Hepatocyte (in vitro differentiated cells): ENCODE measurements at regions not wholly inside any gene's neighbourhood (a gene's known extent, or its start where the extent isn't known, plus 50 kb on each side); places are given as distances from the start of the nearest gene placed in this dataset.

ENCODE experiments used
- DNase-seq: peaks from one replicate; pipeline ENCODE4 v3.0.0-alpha.2; 2016; ENCODE audit warnings: low spot score
- H2AFZ ChIP-seq: fragments of 200-600 bp; sonication (generic); 2 replicates; pipeline ENCODE4 v1.6.0; 2016; ENCODE audit warnings: antibody characterized with exemption, mild to moderate bottlenecking
- H3K27ac ChIP-seq: fragments of 200-600 bp; sonication (generic); 2 replicates; pipeline ENCODE4 v1.5.1; 2016; ENCODE audit warnings: mild to moderate bottlenecking
- H3K27me3 ChIP-seq: fragments of 200-600 bp; sonication (generic); 2 replicates; pipeline ENCODE4 v1.6.1; 2016
- H3K36me3 ChIP-seq: fragments of 200-600 bp; sonication (generic); replicated peaks from 2 replicates; pipeline ENCODE4 v1.5.1; 2016; ENCODE audit warnings: low read depth; ENCODE audit not compliant: insufficient read depth
- H3K4me1 ChIP-seq: fragments of 200-600 bp; sonication (generic); 2 replicates; pipeline ENCODE4 v1.5.1; 2016; ENCODE audit warnings: mild to moderate bottlenecking, moderate library complexity; ENCODE audit not compliant: insufficient read depth
- H3K4me2 ChIP-seq: fragments of 200-600 bp; sonication (generic); 2 replicates; pipeline ENCODE4 v1.6.0; 2016
- H3K4me3 ChIP-seq: fragments of 200-600 bp; sonication (generic); 2 replicates; pipeline ENCODE4 v1.5.1; 2016; ENCODE audit warnings: mild to moderate bottlenecking
- H3K79me2 ChIP-seq: fragments of 200-600 bp; sonication (generic); 2 replicates; pipeline ENCODE4 v1.6.0; 2017; ENCODE audit warnings: mild to moderate bottlenecking
- H3K9me2 ChIP-seq: fragments of 200-600 bp; sonication (generic); replicated peaks from 2 replicates; pipeline ENCODE4 v1.6.0; 2017; ENCODE audit warnings: mild to moderate bottlenecking; ENCODE audit not compliant: insufficient read depth
- H3K9me3 ChIP-seq: fragments of 200-600 bp; sonication (generic); 2 replicates; pipeline ENCODE4 v1.5.1; 2016; ENCODE audit warnings: low read depth, mild to moderate bottlenecking
- H4K20me1 ChIP-seq: fragments of 200-600 bp; sonication (generic); 2 replicates; pipeline ENCODE4 v1.6.0; 2016; ENCODE audit warnings: mild to moderate bottlenecking; ENCODE audit not compliant: insufficient read depth, poor library complexity, severe bottlenecking
- CTCF ChIP-seq: fragments of 200-600 bp; sonication (generic); IDR thresholded peaks from 2 replicates; pipeline ENCODE4 v1.5.1; 2016; ENCODE audit warnings: antibody characterized with exemption, mild to moderate bottlenecking; ENCODE audit not compliant: poor library complexity
- EZH2 ChIP-seq: fragments of 200-600 bp; sonication (generic); IDR thresholded peaks from 2 replicates; pipeline ENCODE4 v1.6.1; 2016; ENCODE audit warnings: antibody characterized with exemption, mild to moderate bottlenecking, borderline replicate concordance
- EZH2phosphoT487 ChIP-seq: fragments of 200-600 bp; sonication (generic); IDR thresholded peaks from one replicate; pipeline ENCODE4 v1.6.1; 2018; ENCODE audit warnings: antibody characterized with exemption, mild to moderate bottlenecking, low read depth, moderate library complexity; ENCODE audit not compliant: unreplicated experiment, severe bottlenecking
- WGBS: methylation state at CpG from one replicate; pipeline ENCODE4 v1.1.6; 2016; ENCODE audit warnings: low lambda C conversion rate; ENCODE audit errors: missing lambda C conversion rate; 5-methylcytosine and 5-hydroxymethylcytosine counted together

- H3K27ac ChIP-seq, result no peak overlapping the region
- H3K27me3 ChIP-seq, result no peaks in the 10 kb centered on the region
- H2AFZ ChIP-seq, result no peak overlapping the region
- no peaks in the 10 kb centered on the region for H3K36me3 ChIP-seq
- H3K4me2 ChIP-seq, result no peak overlapping the region
- TF ChIP-seq CTCF (no peak), EZH2 (no peak), EZH2phosphoT487 (no peak)
- H3K4me3 ChIP-seq, result no peak overlapping the region
- 64% methylated on average over 7 of the region's 7 CpGs for WGBS
- H3K9me3 ChIP-seq, result no peaks in the 10 kb centered on the region
- H3K9me2 ChIP-seq, result no peaks in the 10 kb centered on the region
- H4K20me1 ChIP-seq, result no peaks in the 10 kb centered on the region
- peak; percentile 71 for DNase-seq
- peaks cover 4% of the 10 kb centered on the region for H3K4me1 ChIP-seq
- no peaks in the 10 kb centered on the region for H3K79me2 ChIP-seq
Measured at GRCh38 chr2:30359644-30360167, 87.3 kb upstream of the LCLAT1 start.

- no peak overlapping the region for H2AFZ ChIP-seq
Measured at GRCh38 chr2:30361751-30362394, 85.2 kb upstream of the LCLAT1 start.

GRCh38 chr2:30362468-30363081 lies 84.5 kb upstream of the LCLAT1 start:
- no peak for DNase-seq
- no peak for TF ChIP-seq EZH2
- no peak for TF ChIP-seq CTCF
- TF ChIP-seq EZH2phosphoT487, result no peak
- Histone ChIP-seq H3K4me1 (no peaks in the 10 kb centered on the region), H3K79me2 (no peaks in the 10 kb centered on the region), H3K27ac (no peak overlapping the region), H3K27me3 (no peaks in the 10 kb centered on the region), H3K36me3 (no peaks in the 10 kb centered on the region), H3K4me3 (no peak overlapping the region), H3K9me2 (no peaks in the 10 kb centered on the region), H2AFZ (no peak overlapping the region), H4K20me1 (no peaks in the 10 kb centered on the region), H3K4me2 (no peak overlapping the region), H3K9me3 (no peaks in the 10 kb centered on the region)
- 68% methylated on average over 4 of the region's 4 CpGs for WGBS

More at GRCh38 chr2:30361751-30362394, 85.2 kb upstream of the LCLAT1 start:
- TF ChIP-seq EZH2, result no peak
- no peak for TF ChIP-seq CTCF
- no peak for TF ChIP-seq EZH2phosphoT487
- Histone ChIP-seq H3K36me3 (no peaks in the 10 kb centered on the region), H3K4me2 (no peak overlapping the region), H3K27ac (no peak overlapping the region), H3K4me1 (no peaks in the 10 kb centered on the region), H3K4me3 (no peak overlapping the region), H3K79me2 (no peaks in the 10 kb centered on the region), H4K20me1 (no peaks in the 10 kb centered on the region), H3K9me2 (no peaks in the 10 kb centered on the region), H3K27me3 (no peaks in the 10 kb centered on the region), H3K9me3 (no peaks in the 10 kb centered on the region)
- no peak for DNase-seq
- WGBS, result 79% methylated on average over 11 of the region's 11 CpGs
